ENCODE measurements at regions not wholly inside any gene's neighbourhood (a gene's known extent, or its start where the extent isn't known, plus 50 kb on each side); places are given as distances from the start of the nearest gene placed in this dataset.

DNA sequence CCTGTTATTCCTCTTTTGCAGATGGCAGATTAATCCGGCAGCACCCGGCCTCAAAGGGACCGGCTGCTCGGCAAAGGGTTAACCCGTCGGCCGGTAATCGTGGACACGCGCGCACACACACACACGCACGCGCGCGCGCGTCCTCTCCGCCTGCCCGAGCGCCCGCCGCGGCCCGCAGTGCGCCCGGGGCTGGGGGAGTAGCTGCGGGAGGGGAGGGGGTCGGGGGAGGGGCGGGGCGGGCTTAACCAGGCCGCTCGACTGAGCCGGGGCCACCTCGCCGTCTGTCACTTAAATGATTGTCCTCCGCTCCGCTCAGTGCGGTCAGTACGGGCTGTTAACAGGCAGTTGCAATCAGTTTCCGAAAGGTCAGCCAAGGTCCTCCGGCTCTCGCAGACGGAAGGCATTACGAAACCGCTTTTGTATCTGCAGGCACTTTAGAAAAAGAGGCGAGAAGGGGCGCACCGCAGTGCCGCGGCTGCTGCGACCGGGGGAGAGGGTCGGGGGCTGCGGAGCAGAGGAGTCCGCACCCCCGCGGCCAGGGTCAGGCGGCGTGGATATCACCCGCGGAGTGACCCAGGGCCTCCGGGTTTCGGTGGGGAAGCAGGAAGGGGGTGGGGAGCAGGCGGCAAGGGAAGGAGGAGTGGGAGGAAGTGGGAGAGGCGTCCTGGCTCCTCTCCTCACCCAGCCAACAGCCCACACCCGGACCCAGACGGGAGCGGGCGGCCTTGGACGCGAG, 57.3 kb upstream of the BCOR start (continued):
- TF ChIP-seq HNF4A (CRISPR knock-in tag; IDR thresholded peaks at IDR 0.05), result 0 out of 2 replicates have a peak, but pooled peaks have one; percentile 12
- no peak for TF ChIP-seq ZNF543 (CRISPR knock-in tag; IDR thresholded peaks at IDR 0.05)
- peak in 1 of 2 experiments; percentile 34; a peak in 1 of 4 replicates for TF ChIP-seq NR2F1 (CRISPR knock-in tag; IDR thresholded peaks at IDR 0.05)
- TF ChIP-seq, protein P1, sequence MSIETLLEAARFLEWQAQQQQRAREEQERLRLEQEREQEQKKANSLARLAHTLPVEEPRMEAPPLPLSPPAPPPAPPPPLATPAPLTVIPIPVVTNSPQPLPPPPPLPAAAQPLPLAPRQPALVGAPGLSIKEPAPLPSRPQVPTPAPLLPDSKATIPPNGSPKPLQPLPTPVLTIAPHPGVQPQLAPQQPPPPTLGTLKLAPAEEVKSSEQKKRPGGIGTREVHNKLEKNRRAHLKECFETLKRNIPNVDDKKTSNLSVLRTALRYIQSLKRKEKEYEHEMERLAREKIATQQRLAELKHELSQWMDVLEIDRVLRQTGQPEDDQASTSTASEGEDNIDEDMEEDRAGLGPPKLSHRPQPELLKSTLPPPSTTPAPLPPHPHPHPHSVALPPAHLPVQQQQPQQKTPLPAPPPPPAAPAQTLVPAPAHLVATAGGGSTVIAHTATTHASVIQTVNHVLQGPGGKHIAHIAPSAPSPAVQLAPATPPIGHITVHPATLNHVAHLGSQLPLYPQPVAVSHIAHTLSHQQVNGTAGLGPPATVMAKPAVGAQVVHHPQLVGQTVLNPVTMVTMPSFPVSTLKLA (IDR thresholded peaks at IDR 0.05), result no peak
- TF ChIP-seq ZNF264 (CRISPR knock-in tag; IDR thresholded peaks at IDR 0.05), result no peak
- TF ChIP-seq, protein P2, sequence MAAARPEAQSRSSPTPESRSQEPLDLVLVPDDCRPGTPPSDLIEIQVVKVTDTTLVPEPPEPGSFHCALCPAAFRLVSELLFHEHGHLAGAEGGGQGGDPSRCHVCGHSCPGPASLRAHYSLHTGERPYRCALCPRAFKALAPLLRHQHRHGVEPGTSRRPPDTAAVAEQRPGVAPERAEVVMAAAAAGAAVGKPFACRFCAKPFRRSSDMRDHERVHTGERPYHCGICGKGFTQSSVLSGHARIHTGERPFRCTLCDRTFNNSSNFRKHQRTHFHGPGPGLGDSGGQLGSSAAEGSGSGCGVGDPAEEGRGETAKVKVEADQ (CRISPR knock-in tag; IDR thresholded peaks at IDR 0.05; ENCODE audit: borderline replicate concordance), result no peak
- no peak for TF ChIP-seq PHF5A (CRISPR knock-in tag; IDR thresholded peaks at IDR 0.05; ENCODE audit: low read depth, unreplicated experiment)
- TF ChIP-seq RXRB (CRISPR knock-in tag; IDR thresholded peaks at IDR 0.05; ENCODE audit: borderline replicate concordance), result peak; percentile 85
- peak; percentile 60 for TF ChIP-seq SKI (IDR thresholded peaks at IDR 0.05; ENCODE audit: partially characterized antibody)
- TF ChIP-seq TAF1 (CRISPR knock-in tag; IDR thresholded peaks at IDR 0.05), result peak; percentile 39
- TF ChIP-seq ZNF816 (CRISPR knock-in tag; IDR thresholded peaks at IDR 0.05; ENCODE audit: borderline replicate concordance), result no peak
- TF ChIP-seq, protein P3, sequence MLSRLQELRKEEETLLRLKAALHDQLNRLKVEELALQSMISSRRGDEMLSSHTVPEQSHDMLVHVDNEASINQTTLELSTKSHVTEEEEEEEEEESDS (CRISPR knock-in tag; IDR thresholded peaks at IDR 0.05; ENCODE audit: borderline replicate concordance), result no peak
- TF ChIP-seq, protein P4, sequence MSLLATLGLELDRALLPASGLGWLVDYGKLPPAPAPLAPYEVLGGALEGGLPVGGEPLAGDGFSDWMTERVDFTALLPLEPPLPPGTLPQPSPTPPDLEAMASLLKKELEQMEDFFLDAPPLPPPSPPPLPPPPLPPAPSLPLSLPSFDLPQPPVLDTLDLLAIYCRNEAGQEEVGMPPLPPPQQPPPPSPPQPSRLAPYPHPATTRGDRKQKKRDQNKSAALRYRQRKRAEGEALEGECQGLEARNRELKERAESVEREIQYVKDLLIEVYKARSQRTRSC (CRISPR knock-in tag; IDR thresholded peaks at IDR 0.05; ENCODE audit: low read depth), result no peak
- peak in 1 of 2 experiments; percentile 30; a peak in 1 of 4 replicates for TF ChIP-seq EP300 (IDR thresholded peaks at IDR 0.05; ENCODE audit: low read depth in 2 of 2, low read length in 2 of 2)
- TF ChIP-seq EP300 (CRISPR knock-in tag; IDR thresholded peaks at IDR 0.05; ENCODE audit: borderline replicate concordance), result no peak
- no peak for TF ChIP-seq HNRNPK (IDR thresholded peaks at IDR 0.05; ENCODE audit: low read depth, low read length, poor library complexity, severe bottlenecking)
- peak; percentile 72 for TF ChIP-seq RARA (CRISPR knock-in tag; IDR thresholded peaks at IDR 0.05)
- no peak for TF ChIP-seq SOX6 (IDR thresholded peaks at IDR 0.05)
- peak; percentile 30 for TF ChIP-seq SOX6 (CRISPR knock-in tag; IDR thresholded peaks at IDR 0.05)
- peak; percentile 59 for TF ChIP-seq TBX2 (CRISPR knock-in tag; IDR thresholded peaks at IDR 0.05; ENCODE audit: borderline replicate concordance)
- TF ChIP-seq, protein P5, sequence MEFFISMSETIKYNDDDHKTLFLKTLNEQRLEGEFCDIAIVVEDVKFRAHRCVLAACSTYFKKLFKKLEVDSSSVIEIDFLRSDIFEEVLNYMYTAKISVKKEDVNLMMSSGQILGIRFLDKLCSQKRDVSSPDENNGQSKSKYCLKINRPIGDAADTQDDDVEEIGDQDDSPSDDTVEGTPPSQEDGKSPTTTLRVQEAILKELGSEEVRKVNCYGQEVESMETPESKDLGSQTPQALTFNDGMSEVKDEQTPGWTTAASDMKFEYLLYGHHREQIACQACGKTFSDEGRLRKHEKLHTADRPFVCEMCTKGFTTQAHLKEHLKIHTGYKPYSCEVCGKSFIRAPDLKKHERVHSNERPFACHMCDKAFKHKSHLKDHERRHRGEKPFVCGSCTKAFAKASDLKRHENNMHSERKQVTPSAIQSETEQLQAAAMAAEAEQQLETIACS (CRISPR knock-in tag; IDR thresholded peaks at IDR 0.05), result peak; percentile 80

Data from HepG2 (cell line).